Renal cortical epithelial cell (primary cell): ENCODE measurements at regions not wholly inside any gene's neighbourhood (a gene's known extent, or its start where the extent isn't known, plus 50 kb on each side); places are given as distances from the start of the nearest gene placed in this dataset.
"Not testable (repeated sequence)": the region's sequence is repeated elsewhere in the genome, so short reads cannot be mapped to it uniquely, and the experiment has no call there.

Experiments
- DNase-seq: peaks from one replicate; pipeline ENCODE4 v3.0.0-alpha.2; 2011; ENCODE audit warnings: low read depth

- no peak for DNase-seq
Measured at GRCh38 chr21:7916329-7917303, 2604.8 kb upstream of the TPTE start.

- peak; percentile 29 for DNase-seq
Measured at GRCh38 chr21:7917729-7918128, 2603.7 kb upstream of the TPTE start.

GRCh38 chr21:7925918-7926582 lies 2595.3 kb upstream of the TPTE start:
- not testable (repeated sequence) for DNase-seq

GRCh38 chr21:7928528-7928927 lies 2592.9 kb upstream of the TPTE start:
- DNase-seq: not testable (repeated sequence)

- DNase-seq: not testable (repeated sequence)
Measured at GRCh38 chr21:7929586-7929985, 2591.8 kb upstream of the TPTE start.

GRCh38 chr21:7930445-7930844 lies 2590.9 kb upstream of the TPTE start:
- DNase-seq: not testable (repeated sequence)

- not testable (repeated sequence) for DNase-seq
Measured at GRCh38 chr21:7932113-7932512, 2589.3 kb upstream of the TPTE start.

- DNase-seq: not testable (repeated sequence)
Measured at GRCh38 chr21:7932834-7933233, 2588.5 kb upstream of the TPTE start.

- DNase-seq: no peak
Measured at GRCh38 chr21:7933923-7934322, 2587.5 kb upstream of the TPTE start.

- not testable (repeated sequence) for DNase-seq
Measured at GRCh38 chr21:7937297-7937696, 2584.1 kb upstream of the TPTE start.

- DNase-seq: not testable (repeated sequence)
Measured at GRCh38 chr21:7938223-7938622, 2583.2 kb upstream of the TPTE start.

- DNase-seq: not testable (repeated sequence)
Measured at GRCh38 chr21:7941432-7941831, 2580.0 kb upstream of the TPTE start.

GRCh38 chr21:7942219-7942618 lies 2579.2 kb upstream of the TPTE start:
- not testable (repeated sequence) for DNase-seq

GRCh38 chr21:7943534-7943933 lies 2577.8 kb upstream of the TPTE start:
- not testable (repeated sequence) for DNase-seq

GRCh38 chr21:7947422-7947821 lies 2574.0 kb upstream of the TPTE start:
- DNase-seq: no peak

GRCh38 chr21:7948727-7949126 lies 2572.7 kb upstream of the TPTE start:
- DNase-seq: not testable (repeated sequence)

GRCh38 chr21:7949882-7950281 lies 2571.5 kb upstream of the TPTE start:
- DNase-seq: not testable (repeated sequence)

GRCh38 chr21:7951854-7952519 lies 2569.4 kb upstream of the TPTE start:
- no peak for DNase-seq

GRCh38 chr21:7952648-7953047 lies 2568.7 kb upstream of the TPTE start:
- DNase-seq: no peak

GRCh38 chr21:7953058-7953457 lies 2568.3 kb upstream of the TPTE start:
- DNase-seq: no peak

- not testable (repeated sequence) for DNase-seq
Measured at GRCh38 chr21:7955358-7956073, 2565.9 kb upstream of the TPTE start.

- not testable (repeated sequence) for DNase-seq
Measured at GRCh38 chr21:7956074-7956452, 2565.3 kb upstream of the TPTE start.
